DMS53 treated with DMSO at 0.1 percent for 48 hours (cell line): ENCODE measurements at regions not wholly inside any gene's neighbourhood (a gene's known extent, or its start where the extent isn't known, plus 50 kb on each side); places are given as distances from the start of the nearest gene placed in this dataset.
"Not testable (repeated sequence)": the region's sequence is repeated elsewhere in the genome, so short reads cannot be mapped to it uniquely, and the experiment has no call there.

Experiments used
- DNase-seq: peaks from one replicate; lab custom pipeline; 2025; ENCODE audit not compliant: unreplicated experiment; lab: John Stamatoyannopoulos, UW

DNA sequence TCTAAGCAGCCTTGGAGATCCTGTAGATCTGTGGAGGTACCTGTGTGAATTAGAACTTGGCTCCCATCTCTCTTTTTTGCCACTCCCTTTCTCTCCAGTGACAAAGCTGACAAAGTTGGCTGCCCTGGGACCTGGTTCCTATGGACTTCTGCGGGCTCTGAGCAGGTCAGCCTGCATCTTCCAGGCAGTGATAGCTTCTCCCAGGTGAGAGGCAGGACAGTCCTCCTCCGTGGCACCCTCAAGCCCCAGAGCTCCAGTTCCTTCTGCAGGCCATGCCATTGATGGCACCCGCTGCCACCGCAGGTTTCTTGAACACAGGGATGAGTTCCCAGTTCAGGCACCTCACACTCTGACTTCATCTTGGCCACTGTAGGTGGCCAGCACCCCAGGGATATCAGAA is 73.5 kb upstream of the GRB10 start:
- DNase-seq = no peak

DNA sequence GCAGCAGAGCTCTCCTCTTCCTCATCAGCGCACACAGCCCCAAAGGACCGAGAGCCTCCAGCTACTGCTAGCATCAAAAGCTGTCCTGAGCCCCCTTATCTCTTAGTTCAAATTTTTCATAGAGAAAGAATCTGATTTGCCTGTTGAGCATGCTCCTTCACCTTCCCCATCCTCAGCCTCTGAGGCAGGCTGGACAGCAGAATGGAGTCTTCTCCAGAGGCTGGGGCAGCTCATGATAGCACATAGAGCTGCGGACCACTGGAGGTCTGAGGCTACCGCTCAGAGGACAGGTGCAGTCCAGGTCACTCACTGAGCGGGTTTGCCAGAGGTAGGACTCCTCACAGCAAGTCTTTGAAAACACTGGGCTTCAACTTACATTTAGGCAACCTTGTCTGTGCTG is 72.8 kb upstream of the GRB10 start:
- no peak for DNase-seq

DNA sequence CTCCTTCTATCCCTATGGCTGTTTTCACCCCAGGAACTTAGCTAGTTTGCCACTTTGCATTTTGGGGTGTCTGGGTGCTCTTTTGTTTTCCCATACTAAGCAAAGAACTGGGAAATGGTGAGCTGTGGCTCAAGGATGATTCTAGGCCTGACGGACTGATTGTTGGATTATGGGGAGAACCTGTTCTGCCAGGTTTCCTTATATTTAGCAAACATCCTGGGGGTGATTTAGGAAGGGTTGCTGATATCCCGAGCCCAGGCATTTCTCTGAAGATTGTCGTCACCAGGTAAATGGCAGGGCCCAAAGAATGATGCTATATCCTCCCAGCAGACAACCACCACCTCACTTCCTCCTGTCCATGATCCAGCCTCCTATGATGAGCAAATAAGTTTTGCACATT is 72.1 kb upstream of the GRB10 start:
- no peak for DNase-seq

DNA sequence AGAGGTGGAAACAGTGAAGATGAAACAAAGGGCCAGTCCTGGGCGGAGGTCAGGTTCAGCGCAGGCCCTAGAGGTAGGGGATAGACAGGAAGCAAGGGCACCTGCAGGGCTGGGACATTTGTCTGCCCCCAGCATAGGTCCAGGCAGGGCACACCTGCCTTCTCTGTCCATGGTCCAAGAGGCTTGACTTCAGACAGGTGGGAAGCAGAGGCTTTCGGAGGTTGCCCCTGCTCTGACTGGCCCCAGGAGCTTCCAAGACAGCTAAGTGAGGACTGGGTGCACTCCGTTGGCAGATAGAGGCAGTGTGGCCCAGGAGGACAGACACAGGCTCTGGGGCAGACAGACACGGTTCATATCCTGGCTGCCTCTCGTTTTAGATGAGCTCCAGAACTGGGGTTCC is 71.6 kb upstream of the GRB10 start:
- DNase-seq = no peak

DNA sequence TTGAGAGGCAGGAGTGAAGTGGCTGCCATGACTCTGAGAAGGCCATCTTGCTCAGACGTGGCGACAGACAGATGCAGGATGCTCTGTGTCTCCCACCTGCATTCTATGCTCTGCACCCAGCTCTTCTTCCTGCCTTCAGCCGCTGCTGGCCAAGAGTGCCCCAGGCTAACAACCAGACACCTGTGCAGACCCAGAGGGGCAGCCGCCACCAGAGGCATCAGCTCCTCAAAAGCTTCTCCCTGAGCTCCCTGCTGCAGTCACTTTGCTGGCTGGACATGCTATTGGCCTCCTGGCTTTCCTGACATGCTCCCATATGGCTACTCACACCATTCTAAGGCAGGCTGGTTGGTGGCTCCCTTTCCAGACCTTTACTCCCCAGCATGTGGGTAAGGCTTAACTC is 70.6 kb upstream of the GRB10 start:
- no peak for DNase-seq

DNA sequence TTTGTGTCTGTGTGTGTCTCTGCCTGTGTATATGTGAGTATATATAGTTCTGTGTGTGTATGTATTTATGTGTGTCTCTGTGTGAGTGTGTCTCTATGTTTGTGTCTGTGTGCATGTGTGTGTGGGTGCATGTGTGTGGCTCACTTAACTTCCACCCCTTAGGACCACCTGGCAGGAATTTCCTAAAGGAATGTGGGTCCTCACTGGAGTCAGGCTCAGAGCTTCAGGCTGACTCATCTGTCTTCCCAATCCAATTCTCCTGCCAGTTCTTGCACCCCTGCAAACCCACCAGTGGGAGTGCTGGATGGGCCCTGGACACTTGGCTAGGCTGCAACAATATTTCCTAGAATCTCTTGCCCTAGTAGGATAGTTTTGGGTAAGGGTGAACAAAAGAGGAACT is 70.2 kb upstream of the GRB10 start:
- DNase-seq = no peak

DNA sequence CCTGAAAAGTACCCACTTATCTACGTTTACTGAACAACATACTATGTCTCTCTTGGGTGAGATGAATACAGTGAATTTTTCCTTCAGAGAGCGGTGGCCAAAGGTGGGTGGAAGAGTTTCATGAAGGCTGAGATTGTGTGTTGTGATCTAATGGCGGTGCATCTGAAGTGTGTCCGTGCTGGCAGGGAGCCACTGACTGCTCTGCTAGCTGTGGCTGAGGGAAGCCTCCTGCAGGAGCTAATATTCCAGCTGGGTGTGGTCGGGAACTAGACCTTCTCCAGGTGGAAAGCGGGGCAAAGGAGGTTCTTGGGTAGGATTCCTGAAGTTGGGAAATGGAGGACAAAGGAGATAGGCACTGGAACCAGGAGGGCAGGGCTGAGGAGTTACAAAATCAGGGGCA is 69.2 kb upstream of the GRB10 start:
- no peak for DNase-seq

DNA sequence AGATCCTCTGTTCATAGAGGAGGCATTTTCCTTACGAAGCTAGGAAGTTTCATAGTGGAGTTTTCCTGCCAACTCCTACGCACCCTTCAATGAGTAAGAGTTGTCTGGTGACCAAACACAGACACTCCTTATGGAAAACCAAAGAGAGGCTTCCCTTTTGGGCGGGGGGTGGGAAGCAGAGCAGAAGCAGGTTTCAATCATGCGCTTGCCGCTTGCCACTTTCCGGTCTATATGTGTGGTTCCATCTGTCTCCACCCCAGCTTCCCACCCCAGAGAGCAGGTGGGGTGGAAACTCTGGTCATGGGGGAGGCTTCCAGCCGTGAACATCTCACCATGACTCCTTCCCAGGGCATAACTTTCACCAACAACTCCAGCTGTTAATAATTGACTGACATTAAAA is 68.8 kb upstream of the GRB10 start:
- no peak for DNase-seq

DNA sequence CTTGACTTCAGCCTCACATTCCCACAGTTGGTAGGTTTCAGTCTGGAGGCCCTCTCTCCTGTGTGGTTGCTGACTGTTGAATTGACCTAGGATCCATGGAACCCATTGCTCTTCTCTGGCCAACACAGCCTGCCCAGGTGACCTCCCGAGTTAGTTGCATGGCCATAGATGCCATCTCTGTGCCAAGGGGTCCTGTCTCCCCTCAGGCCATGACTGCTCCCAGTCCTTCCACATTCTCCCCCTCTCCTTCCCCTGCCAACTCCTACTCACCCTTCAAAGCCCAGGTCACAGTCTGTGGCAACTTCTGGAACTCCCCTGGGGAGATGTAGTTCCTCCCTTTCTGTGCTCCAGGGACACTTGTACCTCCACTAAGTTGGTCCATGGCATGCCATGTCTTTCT is 67.3 kb upstream of the GRB10 start:
- no peak for DNase-seq

DNA sequence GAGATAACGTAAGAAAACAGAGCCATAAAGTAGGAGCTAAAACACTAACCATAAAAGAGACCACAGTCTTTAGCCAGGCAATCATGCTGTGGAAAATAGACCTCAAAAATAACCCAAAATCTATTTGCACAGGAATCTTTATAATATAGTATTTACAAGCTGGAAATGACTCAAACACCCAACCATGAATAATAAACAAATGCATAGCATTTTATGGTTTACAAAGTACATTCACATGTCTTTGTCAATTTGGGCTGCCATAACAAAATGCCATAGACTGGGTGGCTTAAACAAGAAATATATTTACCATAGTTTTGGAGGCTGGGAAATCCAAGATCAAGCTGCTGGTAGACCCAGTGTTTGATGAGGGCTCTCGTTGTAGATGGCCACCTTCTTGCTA is 65.5 kb upstream of the GRB10 start:
- no peak for DNase-seq

DNA sequence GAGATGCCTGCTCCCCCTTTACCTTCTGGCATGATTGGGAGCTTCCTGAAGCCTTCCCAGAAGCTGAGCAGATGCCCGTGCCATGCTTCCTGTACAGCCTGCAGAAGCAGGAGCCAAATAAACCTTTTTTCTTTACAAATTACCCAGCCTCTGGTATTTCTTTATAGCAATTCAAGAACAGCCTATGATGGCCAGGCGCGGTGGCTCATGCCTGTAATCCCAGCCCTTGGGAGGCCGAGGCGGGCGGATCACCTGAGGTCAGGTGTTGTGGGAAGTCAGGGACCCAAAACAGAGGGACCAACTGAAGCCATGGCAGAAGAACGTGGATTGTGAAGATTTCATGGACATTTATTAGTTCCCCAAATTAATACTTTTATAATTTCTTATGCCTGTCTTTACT is 62.2 kb upstream of the GRB10 start:
- not testable (repeated sequence) for DNase-seq

DNA sequence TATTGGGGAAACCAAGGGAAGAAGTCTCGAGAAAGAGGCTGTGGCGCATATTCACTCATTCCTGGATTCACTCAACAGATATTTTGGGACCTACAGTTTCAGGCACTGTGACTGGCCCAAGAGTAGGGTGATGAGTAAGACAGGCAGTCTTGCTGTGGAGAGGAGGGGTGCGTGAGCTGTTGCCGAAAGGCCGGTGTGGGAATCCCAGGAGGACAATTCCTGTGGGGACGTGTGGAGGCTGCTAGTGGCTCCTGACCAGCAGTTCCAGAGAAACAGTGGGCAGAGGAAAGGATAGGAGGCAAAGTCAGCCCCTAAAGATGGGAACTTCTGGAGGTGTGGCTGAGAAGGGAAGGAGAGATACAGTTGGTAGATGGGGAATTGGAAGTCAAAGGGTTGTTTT is 59.3 kb upstream of the GRB10 start:
- no peak for DNase-seq

DNA sequence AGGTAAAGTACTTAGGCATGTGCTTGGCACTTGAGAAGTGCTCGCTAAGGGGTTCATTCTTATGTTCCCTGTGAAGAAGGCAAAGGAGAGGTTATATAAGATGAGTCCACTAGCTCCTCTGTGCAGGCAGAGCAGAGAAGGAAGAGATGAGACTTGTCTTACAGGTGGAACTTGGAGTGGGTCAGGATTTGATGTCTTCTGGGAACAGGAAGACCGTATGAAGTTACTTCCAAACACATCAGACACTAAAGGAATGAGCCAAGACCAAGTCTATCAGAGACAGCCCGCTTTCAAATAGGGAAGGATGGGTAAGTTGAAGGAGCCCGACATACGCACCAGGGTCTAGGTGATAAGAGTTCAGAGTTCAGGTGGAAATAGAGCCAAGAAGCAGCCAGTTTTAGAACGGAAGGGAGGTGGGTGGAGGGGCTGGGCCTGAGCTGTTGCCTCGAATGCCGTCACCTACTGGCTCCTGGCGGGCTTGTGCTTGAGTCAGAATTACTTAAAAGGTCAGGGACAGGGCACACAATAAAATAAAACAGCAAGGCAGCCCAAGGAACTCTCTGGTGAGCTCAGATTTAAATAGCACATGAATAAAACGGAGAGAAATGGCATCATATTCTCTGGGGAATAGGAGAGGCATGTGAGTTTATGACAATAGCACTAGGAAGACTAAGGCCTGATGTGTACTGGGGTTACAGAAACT is 56.1 kb upstream of the GRB10 start:
- no peak for DNase-seq

DNA sequence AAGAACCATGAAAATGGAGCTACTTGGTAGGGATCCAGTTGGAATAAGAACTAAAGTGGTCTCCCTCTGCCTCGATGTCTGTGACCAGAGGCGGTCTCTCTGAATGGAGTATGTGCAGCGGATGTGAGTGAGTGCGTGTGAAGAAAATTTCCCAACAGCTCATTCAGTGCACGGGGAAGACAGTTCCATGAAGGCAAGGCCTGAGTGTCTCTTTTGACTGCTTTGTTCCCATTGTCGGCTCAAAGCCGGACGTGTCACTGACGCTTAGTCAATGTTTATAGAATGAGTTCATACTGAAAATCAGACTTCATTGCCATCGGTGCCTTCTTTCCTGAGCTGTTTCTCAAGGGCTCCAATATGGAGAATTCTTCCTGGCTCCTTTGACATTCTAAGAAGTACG is 55.3 kb upstream of the GRB10 start:
- peak; percentile 6 for DNase-seq

DNA sequence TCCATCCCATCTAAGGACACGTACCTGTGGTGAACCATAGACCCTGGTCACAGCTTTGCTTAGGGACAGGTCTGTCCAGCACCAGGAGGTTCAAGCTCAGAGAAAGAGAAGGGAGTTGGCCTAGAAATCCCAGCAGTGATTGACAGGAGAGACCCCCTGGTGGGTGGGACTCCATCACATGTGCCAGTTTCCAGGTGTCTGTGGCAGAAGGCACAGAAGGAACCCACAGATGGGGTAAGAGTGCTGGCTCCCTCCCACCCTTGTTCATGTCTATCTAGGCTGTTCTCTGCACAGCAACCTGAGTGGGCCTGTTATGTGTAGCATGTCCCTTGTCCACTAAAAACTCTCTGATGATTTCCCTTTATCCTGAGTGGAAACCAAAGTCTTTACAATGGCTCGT is 54.0 kb upstream of the GRB10 start:
- no peak for DNase-seq

DNA sequence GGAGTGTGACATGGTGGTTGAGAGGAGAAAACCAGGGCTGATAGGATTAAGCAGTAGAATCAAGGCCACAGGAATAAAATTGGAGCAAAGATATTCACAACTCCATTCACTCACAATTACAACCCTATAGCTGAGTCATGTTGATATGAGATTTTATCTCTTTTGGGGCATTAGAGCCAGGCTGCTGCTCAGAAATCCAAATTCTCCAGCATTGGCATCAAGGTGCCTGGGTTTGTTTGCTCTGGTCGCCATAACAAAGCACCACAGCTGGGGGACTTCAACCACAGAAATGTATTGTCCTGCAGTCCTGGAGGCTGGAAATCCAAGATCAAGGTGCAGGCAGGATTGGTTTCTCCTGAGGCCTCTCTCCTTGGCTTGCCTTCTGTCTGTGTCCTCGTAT is 52.5 kb upstream of the GRB10 start:
- no peak for DNase-seq

DNA sequence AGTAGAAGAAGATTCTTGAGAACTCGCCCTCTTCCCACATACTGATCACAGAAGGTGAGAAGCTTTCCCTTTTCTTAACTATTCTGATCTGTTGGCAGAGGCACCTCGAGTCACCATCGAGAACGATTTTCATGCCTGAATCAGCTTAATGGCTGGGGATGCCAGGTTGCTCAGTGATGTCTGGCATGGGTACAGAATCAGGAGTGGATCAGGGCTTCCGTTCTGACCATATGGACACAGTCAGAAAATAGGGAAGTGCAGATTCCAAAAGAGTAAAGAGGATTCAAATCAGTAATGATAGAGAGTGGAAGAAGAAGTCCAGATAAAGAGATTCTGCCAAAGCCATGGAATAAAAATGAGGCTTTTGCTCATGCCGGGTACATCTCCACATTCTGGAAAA is 52.0 kb upstream of the GRB10 start:
- no peak for DNase-seq

DNA sequence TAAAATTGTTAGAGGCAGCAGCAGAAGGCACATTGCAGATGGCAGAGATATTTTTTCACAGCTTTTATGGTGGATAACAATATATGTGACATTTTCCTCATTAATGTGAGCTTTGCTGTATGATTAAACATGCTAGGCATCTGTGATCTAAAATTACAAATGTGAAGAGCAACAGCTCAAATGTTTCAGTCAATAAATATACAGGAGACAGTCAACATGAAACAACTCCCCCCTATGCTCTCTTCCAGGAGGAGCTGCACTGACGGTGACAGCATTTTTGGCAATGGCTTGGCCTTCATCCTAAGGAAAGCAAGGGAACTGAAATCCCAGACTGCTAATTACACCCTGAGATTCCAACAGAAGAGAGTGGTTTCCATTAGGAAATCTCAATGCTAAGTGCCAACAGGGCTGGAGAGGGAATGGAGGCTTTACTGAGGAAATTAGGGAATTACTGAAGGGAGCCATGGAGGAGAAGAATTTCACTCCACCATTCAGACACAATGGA is 51.4 kb upstream of the GRB10 start:
- no peak for DNase-seq

DNA sequence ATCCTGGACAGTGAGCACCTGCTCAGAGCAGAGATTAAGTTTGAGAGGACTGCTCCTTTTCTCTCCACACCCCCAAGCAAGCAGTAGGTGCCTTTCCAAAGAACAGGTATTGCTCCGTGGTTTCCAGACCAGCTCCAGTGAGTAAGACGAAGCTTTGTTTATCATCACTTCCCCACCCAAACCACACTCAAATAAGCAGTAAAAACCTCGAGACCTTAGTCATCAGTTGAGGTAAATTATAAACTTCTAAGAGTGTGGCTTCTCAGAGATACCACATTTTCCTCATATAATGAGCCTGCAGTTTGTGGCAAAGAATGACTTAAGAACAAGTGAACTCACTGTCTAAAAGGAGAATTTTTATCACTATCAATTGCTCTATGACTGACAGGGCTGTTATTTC is 50.0 kb upstream of the GRB10 start:
- DNase-seq = no peak
